H1 (cell line): ENCODE measurements at regions not wholly inside any gene's neighbourhood (a gene's known extent, or its start where the extent isn't known, plus 50 kb on each side); places are given as distances from the start of the nearest gene placed in this dataset.

Source experiments
- EP300 ChIP-seq, 2 experiments: IDR thresholded peaks; 1 replicate in 1 of 2; 2 replicates in 1 of 2; pipeline ENCODE4 v1.6.1; 2011 to 2012; ENCODE audit warnings: low read depth in 2 of 2, low read length in 2 of 2, mild to moderate bottlenecking in 2 of 2, borderline replicate concordance in 1 of 2, inconsistent platforms in 1 of 2, moderate library complexity in 1 of 2
- HDAC6 ChIP-seq: IDR thresholded peaks from one replicate; pipeline ENCODE4 v1.7.1; 2012; ENCODE audit warnings: low read depth, mild to moderate bottlenecking, inconsistent platforms, low read length, moderate library complexity
- MAFK ChIP-seq: IDR thresholded peaks from 2 replicates; pipeline ENCODE4 v1.6.1; 2012; ENCODE audit warnings: low read depth, mild to moderate bottlenecking, improper control_type of control experiment, low read length
- USF2 ChIP-seq: IDR thresholded peaks from 2 replicates; pipeline ENCODE4 v1.6.1; 2011; ENCODE audit warnings: low read length, improper control_type of control experiment

- no peak for TF ChIP-seq HDAC6
- no peak for TF ChIP-seq EP300 (IDR thresholded peaks at IDR 0.05; ENCODE audit: borderline replicate concordance in 1 of 2, low read depth in 2 of 2, low read length in 2 of 2)
- TF ChIP-seq MAFK, result no peak
- TF ChIP-seq USF2, result no peak
Observed at GRCh38 chr21:35652872-35653271, 407.5 kb downstream of the SETD4 start (continued).
